ENCODE measurements at regions not wholly inside any gene's neighbourhood (a gene's known extent, or its start where the extent isn't known, plus 50 kb on each side); places are given as distances from the start of the nearest gene placed in this dataset.

- no peak for TF ChIP-seq CTCF (conservative IDR thresholded peaks at IDR 0.05; ENCODE audit: low read depth, low read length)
- no peak for DNase-seq (ENCODE audit: low read depth)
- no peak overlapping the region for H3K4me3 ChIP-seq (ENCODE audit: low read depth, low read length)
Observed at GRCh38 chr15:93917181-93917580, 314.2 kb upstream of the MCTP2 start.

GRCh38 chr15:93913871-93914270, 317.5 kb upstream of the MCTP2 start:
- no peak for TF ChIP-seq CTCF (conservative IDR thresholded peaks at IDR 0.05; ENCODE audit: low read depth, low read length)
- no peak for DNase-seq (ENCODE audit: low read depth)
- H3K4me3 ChIP-seq (ENCODE audit: low read depth, low read length) = no peak overlapping the region

- TF ChIP-seq CTCF (conservative IDR thresholded peaks at IDR 0.05; ENCODE audit: low read depth, low read length) = no peak
- H3K4me3 ChIP-seq (ENCODE audit: low read depth, low read length) = no peak overlapping the region
- DNase-seq (ENCODE audit: low read depth) = no peak
Observed at GRCh38 chr15:93913310-93913709, 318.1 kb upstream of the MCTP2 start.

GRCh38 chr15:93900476-93901400, 330.6 kb upstream of the MCTP2 start:
- TF ChIP-seq CTCF (conservative IDR thresholded peaks at IDR 0.05; ENCODE audit: low read depth, low read length) = no peak
- no peak overlapping the region for H3K4me3 ChIP-seq (ENCODE audit: low read depth, low read length)
- no peak for DNase-seq (ENCODE audit: low read depth)

- no peak for TF ChIP-seq CTCF (conservative IDR thresholded peaks at IDR 0.05; ENCODE audit: low read depth, low read length)
- no peak for DNase-seq (ENCODE audit: low read depth)
- H3K4me3 ChIP-seq (ENCODE audit: low read depth, low read length) = no peak overlapping the region
Observed at GRCh38 chr15:93899817-93900216, 331.5 kb upstream of the MCTP2 start.

GRCh38 chr15:93897377-93897776, 334.0 kb upstream of the MCTP2 start:
- TF ChIP-seq CTCF (conservative IDR thresholded peaks at IDR 0.05; ENCODE audit: low read depth, low read length) = no peak
- no peak overlapping the region for H3K4me3 ChIP-seq (ENCODE audit: low read depth, low read length)
- no peak for DNase-seq (ENCODE audit: low read depth)

All from epithelial cell of proximal tubule (primary cell).